Ovary (tissue), 7 donors: ENCODE measurements at regions not wholly inside any gene's neighbourhood (a gene's known extent, or its start where the extent isn't known, plus 50 kb on each side); places are given as distances from the start of the nearest gene placed in this dataset.

Experiments used
- DNase-seq, 5 donors: peaks; one replicate each; pipeline ENCODE4 v3.0.0-alpha.2; 2019 to 2020
- H3K27ac ChIP-seq, 2 donors: fragments of 200-600 bp; one replicate each; pipeline versions ENCODE4 v1.5.1 to v1.8.0; 2019 to 2022
- H3K27me3 ChIP-seq: fragments of 200-600 bp; one replicate; pipeline ENCODE4 v1.8.0; 2022
- H3K36me3 ChIP-seq: fragments of 200-600 bp; sonication (generic); one replicate; pipeline ENCODE4 v1.5.1; 2019
- H3K4me1 ChIP-seq: one replicate; pipeline ENCODE4 v1.8.1; 2013; ENCODE audit warnings: mild to moderate bottlenecking, moderate library complexity; ENCODE audit not compliant: insufficient read depth
- H3K4me3 ChIP-seq: fragments of 200-600 bp; sonication (generic); one replicate; pipeline ENCODE4 v1.5.1; 2017
- H3K9me3 ChIP-seq, 2 donors: fragments of 200-600 bp in 1 of 2; sonication (generic) in 1 of 2; one replicate each; pipeline versions ENCODE4 v1.5.1 to v1.8.1; 2013 to 2019; ENCODE audit warnings: mild to moderate bottlenecking in 1 of 2, moderate library complexity in 1 of 2
- EP300 ChIP-seq: sonication (generic); formaldehyde crosslinking; IDR thresholded peaks from one replicate; pipeline ENCODE4 v1.6.1; 2017; ENCODE audit warnings: antibody characterized with exemption
- POLR2A ChIP-seq: fragments of 450-650 bp; IDR thresholded peaks from one replicate; pipeline ENCODE4 v1.6.1; 2017; ENCODE audit warnings: antibody characterized with exemption, mild to moderate bottlenecking, moderate library complexity
- WGBS, 3 donors: extraction: QIAGEN DNeasy Blood & Tissue Kit in 1 of 3; methylation state at CpG; one replicate each; pipeline versions ENCODE4 v1.1.5 to v1.1.7; 2013 to 2017; 5-methylcytosine and 5-hydroxymethylcytosine counted together
- intact Hi-C, 4 donors: fragments of 100-400 bp; cut with DNase I; formaldehyde crosslinking; loops; one replicate each; pipeline versions ENCODE4 v1.11.0 to v1.15.1; 2022 to 2023
- TF ChIP-seq, protein P1 (sequence below), 3 donors: fragments of 450-650 bp in 2 of 3; fragments of 200-600 bp in 1 of 3; IDR thresholded peaks; one replicate each; pipeline versions ENCODE4 v1.5.1 to v1.8.0; 2016 to 2022; ENCODE audit warnings: antibody characterized with exemption in 3 of 3, mild to moderate bottlenecking in 1 of 3
- donor health status: DM: no; HTN: no; CAD: no; lungs with moderate emphysema.
- donor health status: DM: no; HTN: no; CAD: no.
- donor health status: Bipolar disorder and iron deficiency.
- donor health status: DM: no; HTN: no; CAD: no.
- donor health status: DM: yes; HTN: yes; CAD: no.

DNA sequence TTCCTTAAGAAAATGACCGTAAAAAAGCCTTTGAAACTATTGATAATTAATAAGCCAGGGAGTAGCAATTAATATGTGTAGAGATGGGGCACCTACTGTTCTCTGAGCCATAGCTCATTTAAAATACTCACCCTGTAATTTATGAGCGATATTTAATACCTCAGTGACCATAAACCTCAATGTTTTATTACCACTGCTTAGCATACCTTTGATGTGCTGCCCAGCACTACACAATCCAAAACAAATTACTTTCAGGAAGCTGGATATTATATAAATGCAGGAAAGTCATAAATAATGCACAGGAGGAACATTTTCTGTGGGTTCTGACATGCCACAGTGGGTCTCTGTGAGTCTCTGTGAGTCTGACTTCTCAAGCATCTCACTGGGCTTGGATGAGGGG, 166.1 kb upstream of the RPL34 start:
- no peak overlapping the region for H3K27ac ChIP-seq
- intact Hi-C loops: no loop called here
- TF ChIP-seq POLR2A (no peak), EP300 (no peak)
- TF ChIP-seq, protein P1, sequence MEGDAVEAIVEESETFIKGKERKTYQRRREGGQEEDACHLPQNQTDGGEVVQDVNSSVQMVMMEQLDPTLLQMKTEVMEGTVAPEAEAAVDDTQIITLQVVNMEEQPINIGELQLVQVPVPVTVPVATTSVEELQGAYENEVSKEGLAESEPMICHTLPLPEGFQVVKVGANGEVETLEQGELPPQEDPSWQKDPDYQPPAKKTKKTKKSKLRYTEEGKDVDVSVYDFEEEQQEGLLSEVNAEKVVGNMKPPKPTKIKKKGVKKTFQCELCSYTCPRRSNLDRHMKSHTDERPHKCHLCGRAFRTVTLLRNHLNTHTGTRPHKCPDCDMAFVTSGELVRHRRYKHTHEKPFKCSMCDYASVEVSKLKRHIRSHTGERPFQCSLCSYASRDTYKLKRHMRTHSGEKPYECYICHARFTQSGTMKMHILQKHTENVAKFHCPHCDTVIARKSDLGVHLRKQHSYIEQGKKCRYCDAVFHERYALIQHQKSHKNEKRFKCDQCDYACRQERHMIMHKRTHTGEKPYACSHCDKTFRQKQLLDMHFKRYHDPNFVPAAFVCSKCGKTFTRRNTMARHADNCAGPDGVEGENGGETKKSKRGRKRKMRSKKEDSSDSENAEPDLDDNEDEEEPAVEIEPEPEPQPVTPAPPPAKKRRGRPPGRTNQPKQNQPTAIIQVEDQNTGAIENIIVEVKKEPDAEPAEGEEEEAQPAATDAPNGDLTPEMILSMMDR (IDR thresholded peaks at IDR 0.05): no peak

DNA sequence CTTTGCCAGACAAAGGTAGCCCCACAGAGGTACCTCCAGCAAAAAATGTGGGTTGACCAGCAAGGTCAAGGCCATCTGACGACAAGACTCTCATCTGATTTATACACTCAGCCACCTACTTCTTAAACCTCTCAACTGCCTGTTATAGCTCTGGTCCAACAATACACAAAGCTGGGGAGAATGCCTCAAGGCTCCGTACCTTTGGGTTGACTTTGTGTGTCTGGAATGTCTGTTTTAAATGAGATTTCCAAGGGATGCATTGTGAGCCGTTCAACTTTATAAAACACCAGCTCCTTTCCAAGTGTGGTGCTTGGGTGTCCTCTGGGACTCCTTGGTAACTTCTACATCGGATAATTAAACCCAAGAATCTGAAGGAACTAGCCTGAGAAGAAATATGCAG, 167.0 kb upstream of the RPL34 start:
- 49 to 63% (median 52%) methylated on average over 4 of the region's 4 CpGs for WGBS, 3 donors
- Histone ChIP-seq H3K27me3 (no peaks in the 10 kb centered on the region), H3K4me1 (no peaks in the 10 kb centered on the region), H3K27ac (no peak overlapping the region), H3K36me3 (no peaks in the 10 kb centered on the region), H3K4me3 (no peak overlapping the region), H3K9me3 (no peaks in the 10 kb centered on the region)
- DNase-seq: no peak
- TF ChIP-seq, protein P1 (IDR thresholded peaks at IDR 0.05): no peak
- TF ChIP-seq POLR2A (no peak), EP300 (no peak)
- intact Hi-C loops: no loop called here

More for the DNA sequence above, 166.1 kb upstream of the RPL34 start:
- Histone ChIP-seq H3K4me3 (no peak overlapping the region), H3K27me3 (no peaks in the 10 kb centered on the region), H3K4me1 (no peaks in the 10 kb centered on the region), H3K36me3 (no peaks in the 10 kb centered on the region), H3K9me3 (no peaks in the 10 kb centered on the region)
- 48 to 61% (median 55%) methylated on average over 2 of the region's 2 CpGs for WGBS, 3 donors
- no peak for DNase-seq

DNA sequence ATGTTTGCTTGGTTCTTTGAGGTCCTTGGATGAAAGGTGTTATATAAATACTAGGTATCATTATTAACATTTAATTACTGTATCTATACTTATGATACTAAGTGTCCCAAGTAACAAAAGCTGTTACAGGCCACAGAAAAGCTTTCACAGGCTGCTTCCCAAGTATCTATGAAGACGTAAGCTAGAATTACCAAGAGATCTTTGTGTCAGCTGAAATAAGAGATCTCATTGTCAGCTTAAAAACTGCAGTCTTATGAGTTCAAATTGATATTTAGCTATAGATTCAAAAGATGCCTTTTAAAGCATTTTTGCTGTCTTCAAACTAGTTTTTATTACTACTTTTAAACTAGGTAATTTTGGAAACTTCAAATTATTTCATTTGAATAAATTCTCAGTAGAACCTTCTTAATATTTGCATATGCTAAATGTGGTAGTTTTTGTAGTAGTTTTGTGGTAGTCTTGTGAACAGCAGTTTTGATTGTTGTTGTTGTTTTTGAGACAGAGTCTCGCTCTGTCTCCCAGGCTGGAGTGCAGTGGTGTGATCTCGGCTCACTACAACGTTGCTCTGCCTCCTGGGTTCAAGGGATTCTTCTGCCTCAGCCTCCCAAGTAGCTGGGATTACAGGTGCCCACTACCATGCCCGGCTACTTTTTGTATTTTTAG, 170.0 kb upstream of the RPL34 start:
- TF ChIP-seq, protein P1 (IDR thresholded peaks at IDR 0.05): no peak
- no peak for TF ChIP-seq POLR2A
- TF ChIP-seq EP300: no peak
- DNase-seq: no peak

DNA sequence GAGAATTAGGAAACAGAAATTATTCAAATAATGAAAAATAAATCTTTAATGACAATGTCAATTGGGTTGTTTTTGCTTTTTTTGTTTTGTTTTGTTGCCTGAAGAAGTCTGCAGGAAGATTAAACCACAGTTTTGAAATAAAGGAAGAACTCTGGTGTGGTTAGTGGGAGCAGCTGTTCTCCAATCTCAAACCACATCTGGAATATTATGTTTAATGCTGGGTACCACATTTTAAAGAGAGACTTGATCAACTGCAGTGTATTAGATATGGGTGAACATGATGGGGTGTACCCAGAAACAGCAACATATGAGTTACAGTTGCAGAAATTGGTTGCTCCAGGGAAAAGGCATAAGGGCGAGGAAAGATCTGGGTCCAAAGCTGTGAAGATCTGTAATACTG, 171.2 kb upstream of the RPL34 start:
- WGBS, 3 donors: 89 to 98% (median 96%) methylated on average over 1 of the region's 1 CpG
- DNase-seq: no peak
- Histone ChIP-seq H3K27me3 (no peaks in the 10 kb centered on the region), H3K27ac (no peak overlapping the region), H3K4me3 (no peak overlapping the region), H3K36me3 (no peaks in the 10 kb centered on the region), H3K4me1 (no peaks in the 10 kb centered on the region), H3K9me3 (no peaks in the 10 kb centered on the region)
- intact Hi-C loops: no loop called here
- TF ChIP-seq, protein P1 (IDR thresholded peaks at IDR 0.05): no peak
- TF ChIP-seq EP300 (no peak), POLR2A (no peak)

More for the DNA sequence above, 170.0 kb upstream of the RPL34 start:
- Histone ChIP-seq H3K27me3 (no peaks in the 10 kb centered on the region), H3K27ac (no peak overlapping the region), H3K4me1 (no peaks in the 10 kb centered on the region), H3K4me3 (no peak overlapping the region), H3K36me3 (no peaks in the 10 kb centered on the region), H3K9me3 (no peaks in the 10 kb centered on the region)
- intact Hi-C loops: no loop called here
- 79 to 90% (median 85%) methylated on average over 5 of the region's 5 CpGs for WGBS, 3 donors
